Activated B cell treated with CpG ODN at 0.5 μM for 24 hours (primary cell): ENCODE measurements at regions not wholly inside any gene's neighbourhood (a gene's known extent, or its start where the extent isn't known, plus 50 kb on each side); places are given as distances from the start of the nearest gene placed in this dataset.

Experiments
- ATAC-seq: fragments of 200-7000 bp; cut with Tn5 transposase; one replicate; pipeline ENCODE4 v1.10.0; 2021; ENCODE audit warnings: low read depth, mild to moderate bottlenecking, moderate library complexity
- CTCF ChIA-PET: fragments of 350-600 bp; sonication (Branson Sonifier 250); formaldehyde crosslinking; loops from one replicate; lab custom pipeline; 2021; ENCODE audit warnings: antibody characterized with exemption; lab: Charles Lee
- POLR2A ChIA-PET: fragments of 350-600 bp; sonication (Branson Sonifier 250); formaldehyde crosslinking; loops from one replicate; lab custom pipeline; 2021; ENCODE audit warnings: antibody characterized with exemption; lab: Charles Lee
- DNase-seq: peaks from one replicate; pipeline ENCODE4 v3.0.0; 2022
- H3K27ac Mint-ChIP-seq: one replicate; pipeline ENCODE4 v1.8.0; 2020; ENCODE audit warnings: mixed read lengths
- H3K27me3 Mint-ChIP-seq: one replicate; pipeline ENCODE4 v1.8.0; 2021; ENCODE audit warnings: mixed read lengths
- H3K36me3 Mint-ChIP-seq: one replicate; pipeline ENCODE4 v1.8.0; 2021; ENCODE audit warnings: low read depth, mixed read lengths
- H3K4me1 Mint-ChIP-seq: one replicate; pipeline ENCODE4 v1.8.0; 2021; ENCODE audit warnings: mixed read lengths
- H3K4me3 Mint-ChIP-seq: one replicate; pipeline ENCODE4 v1.8.0; 2020; ENCODE audit warnings: mild to moderate bottlenecking, mixed read lengths
- H3K9me3 Mint-ChIP-seq: one replicate; pipeline ENCODE4 v1.8.0; 2020; ENCODE audit warnings: mixed read lengths
- CTCF ChIP-seq: fragments of 200-600 bp; IDR thresholded peaks from one replicate; pipeline ENCODE4 v1.8.0; 2022; ENCODE audit warnings: antibody characterized with exemption, mild to moderate bottlenecking
- intact Hi-C: fragments of 100-400 bp; cut with micrococcal nuclease; formaldehyde crosslinking; loops from one replicate; pipeline ENCODE4 v1.15.1; 2024

DNA sequence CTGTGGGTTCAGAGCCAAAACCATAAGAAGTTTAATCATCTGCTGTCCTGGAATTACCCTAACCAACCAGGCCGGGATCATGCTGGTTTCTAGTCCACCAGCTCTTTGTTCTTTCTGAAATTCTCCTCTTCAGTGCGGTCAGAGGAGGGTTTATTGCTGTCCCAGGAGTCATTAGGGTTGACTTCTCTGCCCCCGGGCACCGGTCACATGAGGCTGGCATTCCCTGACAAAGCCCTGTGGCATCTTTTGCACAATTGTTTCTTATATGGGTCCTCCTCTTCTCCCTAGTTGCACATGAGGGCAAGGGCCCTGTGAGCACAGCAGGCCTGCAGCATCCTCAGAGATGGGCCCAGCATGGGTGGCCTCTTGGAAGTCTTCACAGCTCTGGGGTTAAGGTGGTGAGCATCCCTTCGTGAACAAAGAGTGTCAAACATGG lies 243.9 kb downstream of the IRF8 start:
- H3K27me3 Mint-ChIP-seq, result peaks cover 14% of the 10 kb centered on the region
- TF ChIP-seq CTCF, result no peak
- H3K4me3 Mint-ChIP-seq, result no peak overlapping the region
- intact Hi-C loops, result no loop called here
- no peaks in the 10 kb centered on the region for H3K9me3 Mint-ChIP-seq
- POLR2A ChIA-PET, result no interaction called here
- no peak for DNase-seq
- no peaks in the 10 kb centered on the region for H3K4me1 Mint-ChIP-seq
- no peak overlapping the region for H3K27ac Mint-ChIP-seq
- no peak for ATAC-seq
- no peaks in the 10 kb centered on the region for H3K36me3 Mint-ChIP-seq
- CTCF ChIA-PET, result no interaction called here

DNA sequence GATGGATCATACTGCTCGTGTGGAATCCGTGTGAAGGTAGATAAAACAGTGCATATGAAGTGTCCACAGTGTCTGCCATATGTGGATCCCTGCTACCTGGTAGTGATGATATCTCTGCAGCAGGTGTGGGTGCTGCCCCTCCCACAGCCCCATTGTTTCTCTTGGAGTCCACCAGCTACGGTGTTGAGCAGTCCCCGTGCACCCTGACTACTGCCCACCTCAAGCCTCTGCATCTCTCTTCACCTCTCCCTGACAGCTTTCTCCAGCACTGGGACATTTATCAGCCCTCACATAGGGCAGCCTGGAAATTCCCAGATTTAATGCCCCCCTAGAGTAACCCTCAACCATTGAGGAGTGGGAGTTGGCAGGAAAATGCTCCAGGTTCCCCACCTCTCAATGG lies 244.7 kb downstream of the IRF8 start:
- peaks cover 2% of the 10 kb centered on the region for H3K9me3 Mint-ChIP-seq
- DNase-seq (no peak), ATAC-seq (no peak)
- H3K27ac Mint-ChIP-seq, result no peak overlapping the region
- intact Hi-C loops, result no loop called here
- H3K4me3 Mint-ChIP-seq, result no peak overlapping the region
- TF ChIP-seq CTCF, result no peak
- H3K36me3 Mint-ChIP-seq, result no peaks in the 10 kb centered on the region
- POLR2A ChIA-PET, result no interaction called here
- peaks cover 11% of the 10 kb centered on the region for H3K27me3 Mint-ChIP-seq
- H3K4me1 Mint-ChIP-seq, result no peaks in the 10 kb centered on the region
- CTCF ChIA-PET, result no interaction called here

GRCh38 chr16:86145669-86146068 lies 246.7 kb downstream of the IRF8 start:
- H3K4me3 Mint-ChIP-seq, result no peak overlapping the region

GRCh38 chr16:86150641-86151238 lies 251.8 kb downstream of the IRF8 start:
- no peak overlapping the region for H3K4me3 Mint-ChIP-seq
- no peak for TF ChIP-seq CTCF
- no peaks in the 10 kb centered on the region for H3K36me3 Mint-ChIP-seq
- peaks cover 40% of the 10 kb centered on the region for H3K27me3 Mint-ChIP-seq
- CTCF ChIA-PET, result no interaction called here
- H3K27ac Mint-ChIP-seq, result no peak overlapping the region
- POLR2A ChIA-PET, result no interaction called here
- ATAC-seq, result no peak
- intact Hi-C loops, result no loop called here
- no peaks in the 10 kb centered on the region for H3K4me1 Mint-ChIP-seq
- peaks cover 2% of the 10 kb centered on the region for H3K9me3 Mint-ChIP-seq
- no peak for DNase-seq

More at GRCh38 chr16:86145669-86146068, 246.7 kb downstream of the IRF8 start:
- no peak for DNase-seq
- H3K27me3 Mint-ChIP-seq, result peaks cover 13% of the 10 kb centered on the region
- no peak for TF ChIP-seq CTCF
- H3K4me1 Mint-ChIP-seq, result no peaks in the 10 kb centered on the region
- H3K36me3 Mint-ChIP-seq, result no peaks in the 10 kb centered on the region
- no peak overlapping the region for H3K27ac Mint-ChIP-seq
- ChIA-PET POLR2A (no interaction called here), CTCF (no interaction called here)
- intact Hi-C loops, result no loop called here
- H3K9me3 Mint-ChIP-seq, result peaks cover 2% of the 10 kb centered on the region
- no peak for ATAC-seq

DNA sequence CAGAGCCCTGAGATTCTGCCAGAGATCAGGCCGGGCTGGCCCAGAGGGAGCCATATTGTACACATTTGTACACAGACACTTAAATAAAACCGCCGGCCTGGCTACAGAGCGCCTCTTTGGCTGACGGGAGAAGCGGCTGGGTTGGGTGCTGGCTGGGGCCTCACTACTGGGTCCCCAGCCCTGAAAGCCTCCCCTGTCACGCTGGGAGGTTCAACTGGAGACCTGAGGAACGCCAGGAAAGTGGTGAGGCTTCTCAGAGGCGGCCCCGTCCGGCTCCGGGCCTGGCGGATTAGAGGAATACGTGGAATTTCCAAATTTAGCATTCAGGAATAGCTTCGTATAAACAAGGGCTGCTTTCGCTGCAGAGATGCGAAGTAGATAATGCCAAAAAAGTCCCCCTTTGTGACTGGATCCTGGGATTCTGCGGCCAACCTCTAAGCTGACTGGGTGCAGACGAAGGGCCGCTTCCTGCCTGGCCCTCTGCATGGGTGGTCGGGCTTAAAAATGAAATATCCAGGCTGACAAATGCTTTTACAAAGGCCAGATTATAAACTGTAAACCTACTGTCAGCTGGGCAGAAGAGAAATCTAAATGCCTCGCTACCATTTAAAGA lies 252.4 kb downstream of the IRF8 start:
- H3K4me1 Mint-ChIP-seq, result no peaks in the 10 kb centered on the region
- POLR2A ChIA-PET, result no interaction called here

More for the DNA sequence above, 252.4 kb downstream of the IRF8 start:
- Mint-ChIP-seq H3K4me3 (no peak overlapping the region), H3K36me3 (no peaks in the 10 kb centered on the region), H3K27me3 (peaks cover 45% of the 10 kb centered on the region), H3K9me3 (peaks cover 2% of the 10 kb centered on the region), H3K27ac (no peak overlapping the region)
- DNase-seq (no peak), ATAC-seq (no peak)
- TF ChIP-seq CTCF, result no peak
- CTCF ChIA-PET, result no interaction called here
- intact Hi-C loops, result no loop called here
